SK-N-MC (cell line): ENCODE measurements at regions not wholly inside any gene's neighbourhood (a gene's known extent, or its start where the extent isn't known, plus 50 kb on each side); places are given as distances from the start of the nearest gene placed in this dataset.

Experiments used
- EZH2 ChIP-seq: fragments of 200-600 bp; sonication (generic); IDR thresholded peaks from one replicate; pipeline ENCODE4 v1.6.1; 2017; ENCODE audit warnings: antibody characterized with exemption
- FOXP2 ChIP-seq: optimal IDR thresholded peaks from 2 replicates; pipeline ENCODE3; 2011; ENCODE audit warnings: mild to moderate bottlenecking, moderate library complexity; ENCODE audit not compliant: insufficient read depth; ENCODE audit errors: extremely low read length, control extremely low read depth
- POLR2AphosphoS5 ChIP-seq: IDR thresholded peaks from 2 replicates; pipeline ENCODE4 v1.6.1; 2012; ENCODE audit warnings: mild to moderate bottlenecking, low read depth, low read length, borderline replicate concordance

DNA sequence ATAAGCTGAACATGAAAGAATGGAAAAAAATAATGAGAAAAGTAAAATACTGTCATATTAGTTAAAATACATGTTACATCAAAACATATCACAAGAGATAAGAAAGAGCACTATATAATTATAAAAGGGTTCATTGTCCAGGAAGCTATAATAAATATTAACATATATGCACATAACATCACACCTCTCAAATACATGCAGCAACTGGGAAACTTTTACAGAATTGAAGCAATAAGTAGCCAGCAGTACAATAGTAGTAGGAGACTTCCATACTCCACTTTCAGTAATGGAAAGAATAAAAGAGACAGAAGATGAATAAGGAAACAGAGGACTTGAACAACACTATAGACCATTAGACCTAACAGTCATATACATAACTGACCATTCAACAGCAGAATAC is 90.4 kb downstream of the AHSP start:
- no peak for TF ChIP-seq EZH2
- TF ChIP-seq POLR2AphosphoS5: no peak
- TF ChIP-seq FOXP2: no peak
